Right cardiac atrium (tissue), 5 donors: ENCODE measurements at regions not wholly inside any gene's neighbourhood (a gene's known extent, or its start where the extent isn't known, plus 50 kb on each side); places are given as distances from the start of the nearest gene placed in this dataset.
A peak's percentile ranks its signal among the peaks of the same experiment; 100 is the strongest.
"Not testable (repeated sequence)": the region's sequence is repeated elsewhere in the genome, so short reads cannot be mapped to it uniquely, and the experiment has no call there.

Source experiments
- ATAC-seq, 2 donors: fragments of 200-7000 bp; cut with Tn5 transposase; one replicate each; pipeline versions ENCODE4 v1.8.0 to v1.9.1; 2020; ENCODE audit warnings: moderate library complexity in 2 of 2, mild to moderate bottlenecking in 1 of 2
- DNase-seq, 3 donors: peaks; one replicate each; pipeline ENCODE4 v3.0.0-alpha.2; 2020
- H3K27ac ChIP-seq: one replicate; pipeline ENCODE4 v1.5.1; 2013; ENCODE audit warnings: mild to moderate bottlenecking, low read length, control low read depth, moderate library complexity
- H3K27me3 ChIP-seq: one replicate; pipeline ENCODE4 v1.6.1; 2013; ENCODE audit not compliant: control insufficient read depth, insufficient read depth
- H3K4me1 ChIP-seq: one replicate; pipeline ENCODE4 v1.6.1; 2013; ENCODE audit warnings: low read length; ENCODE audit not compliant: control insufficient read depth, insufficient read depth
- H3K4me3 ChIP-seq: one replicate; pipeline ENCODE4 v1.5.1; 2013; ENCODE audit warnings: low read length, control low read depth
- H3K9me3 ChIP-seq: one replicate; pipeline ENCODE4 v1.6.1; 2013; ENCODE audit warnings: low read length; ENCODE audit not compliant: control insufficient read depth
- WGBS: extraction: QIAGEN DNeasy Blood & Tissue Kit; methylation state at CpG from one replicate; pipeline ENCODE4 v1.1.7; 2013; 5-methylcytosine and 5-hydroxymethylcytosine counted together
- intact Hi-C, 4 donors: fragments of 100-400 bp; cut with DNase I; formaldehyde crosslinking; loops; one replicate each; pipeline versions ENCODE4 v1.11.0 to v1.14.0; 2022 to 2023
- donor health status: healthy with polysubstance abuse.
- donor health status: DM: no; HTN: yes; CAD: no.
- donor health status: DM: no; HTN: no; CAD: no.
- donor health status: DM: no; HTN: yes; CAD: no; lungs with severe emphysema.
- donor health status: DM: yes; HTN: yes; CAD: no.

DNA sequence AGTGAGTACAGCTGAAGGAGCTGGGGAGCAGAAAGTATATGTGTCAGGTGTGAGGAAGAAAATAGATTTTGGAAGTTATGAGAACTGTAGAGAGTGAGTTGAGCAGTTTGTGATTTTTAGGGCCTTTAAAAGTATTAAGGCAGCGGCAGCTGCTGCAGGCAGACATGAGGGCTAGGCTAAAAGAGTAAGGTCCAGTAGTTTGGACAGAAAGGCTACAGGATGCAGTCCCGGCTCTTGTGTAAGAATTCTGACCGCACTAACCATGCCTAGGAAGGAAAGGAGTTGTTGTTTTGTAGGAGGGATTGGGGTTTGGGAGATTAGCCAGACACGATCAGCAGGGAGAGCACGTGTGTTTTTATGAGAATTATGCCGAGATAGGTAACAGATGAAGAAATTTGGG, 1144.9 kb downstream of the SORCS1 start:
- ATAC-seq, H3K27ac ChIP-seq, DNase-seq, H3K27me3 ChIP-seq, H3K9me3 ChIP-seq, intact Hi-C loops, H3K4me1 ChIP-seq, H3K4me3 ChIP-seq: not testable (repeated sequence)
- WGBS, result 63% methylated on average over 6 of the region's 6 CpGs

- intact Hi-C loops, ATAC-seq, H3K27ac ChIP-seq, H3K27me3 ChIP-seq, DNase-seq, H3K9me3 ChIP-seq, H3K4me1 ChIP-seq, H3K4me3 ChIP-seq: not testable (repeated sequence)
- 71% methylated on average over 4 of the region's 4 CpGs for WGBS
Measured at GRCh38 chr10:106015369-106016199, 1148.9 kb downstream of the SORCS1 start.

- peak; percentile 54 to 96 for ATAC-seq
- H3K9me3 ChIP-seq, result no peaks in the 10 kb centered on the region
- no peak for DNase-seq
- WGBS, result 40% methylated on average over 3 of the region's 3 CpGs
- no peak overlapping the region for H3K4me3 ChIP-seq
- intact Hi-C loops, result no loop called here
- no peaks in the 10 kb centered on the region for H3K27me3 ChIP-seq
- H3K27ac ChIP-seq, result no peak overlapping the region
- no peaks in the 10 kb centered on the region for H3K4me1 ChIP-seq
Measured at GRCh38 chr10:106011250-106011649, 1153.3 kb downstream of the SORCS1 start.

DNA sequence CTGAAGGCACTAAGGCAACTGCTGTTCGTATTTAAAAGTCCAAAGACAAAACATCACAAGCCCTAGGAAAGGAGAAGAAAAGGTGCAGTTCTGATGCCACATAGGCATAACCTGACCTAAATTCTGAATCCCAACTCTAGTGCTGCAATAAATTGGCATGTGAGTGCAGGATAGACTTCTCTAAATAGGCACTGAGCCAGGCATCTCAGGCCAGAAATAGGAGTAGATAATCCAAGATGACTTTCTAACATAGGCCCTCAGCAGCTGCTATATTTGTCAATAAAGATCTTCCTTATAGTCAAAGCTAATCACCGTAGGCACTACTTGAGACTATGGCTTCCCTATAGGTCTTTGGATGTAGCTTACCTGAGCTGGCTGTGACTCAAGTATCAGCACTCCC, 1163.8 kb downstream of the SORCS1 start:
- WGBS, result 54% methylated on average over 2 of the region's 2 CpGs
- no peaks in the 10 kb centered on the region for H3K9me3 ChIP-seq
- DNase-seq (no peak), ATAC-seq (no peak)
- no peak overlapping the region for H3K4me3 ChIP-seq
- no peaks in the 10 kb centered on the region for H3K4me1 ChIP-seq
- no peak overlapping the region for H3K27ac ChIP-seq
- H3K27me3 ChIP-seq, result no peaks in the 10 kb centered on the region
- intact Hi-C loops, result no loop called here

DNA sequence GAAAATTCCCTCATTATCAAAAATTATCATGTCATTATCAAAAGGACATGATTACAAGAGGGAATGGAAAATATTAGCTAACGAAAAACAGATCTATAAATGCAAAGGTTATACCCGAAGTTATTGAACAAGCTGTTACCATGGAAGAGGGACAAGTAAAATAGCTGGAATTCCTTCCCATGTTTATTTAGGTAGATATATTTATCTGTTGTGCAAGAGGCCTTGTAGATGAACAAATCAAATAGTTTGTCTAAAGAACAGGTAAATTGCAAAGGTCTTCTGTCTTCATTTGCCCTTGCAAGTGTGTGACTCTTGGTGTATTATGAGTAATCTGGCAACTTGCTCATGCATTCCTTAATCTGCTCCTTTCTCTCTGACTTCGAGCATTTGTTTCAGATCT, 1170.9 kb downstream of the SORCS1 start:
- 64% methylated on average over 3 of the region's 3 CpGs for WGBS
- ATAC-seq (no peak), DNase-seq (no peak)
- no peak overlapping the region for H3K27ac ChIP-seq
- intact Hi-C loops, result no loop called here
- no peaks in the 10 kb centered on the region for H3K27me3 ChIP-seq
- no peaks in the 10 kb centered on the region for H3K9me3 ChIP-seq
- H3K4me1 ChIP-seq, result no peaks in the 10 kb centered on the region
- H3K4me3 ChIP-seq, result no peak overlapping the region

DNA sequence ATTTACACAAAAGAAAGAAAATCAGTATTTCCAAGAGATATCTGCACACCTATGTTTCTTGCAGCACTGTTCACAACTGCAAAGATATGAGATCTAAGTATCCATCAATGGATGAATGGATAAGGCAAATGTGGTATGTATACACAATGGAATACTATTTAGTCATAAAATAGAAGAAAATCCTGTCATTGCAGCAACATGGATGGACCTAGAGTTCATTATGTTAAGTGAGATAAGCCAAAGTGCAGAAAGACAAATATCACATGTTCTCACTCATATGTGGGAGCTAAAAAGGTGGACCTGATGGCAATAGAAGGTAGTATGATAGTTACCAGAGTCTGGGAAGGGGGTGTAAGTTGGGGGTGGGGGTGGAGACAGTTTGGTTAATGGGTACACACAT, 1171.6 kb downstream of the SORCS1 start:
- Histone ChIP-seq H3K4me1 (no peaks in the 10 kb centered on the region), H3K27ac (no peak overlapping the region), H3K27me3 (no peaks in the 10 kb centered on the region), H3K9me3 (no peaks in the 10 kb centered on the region), H3K4me3 (no peak overlapping the region)
- intact Hi-C loops, result no loop called here
- ATAC-seq (no peak), DNase-seq (no peak)

- Histone ChIP-seq H3K27ac (no peak overlapping the region), H3K4me3 (no peak overlapping the region), H3K27me3 (no peaks in the 10 kb centered on the region), H3K4me1 (peaks cover 2% of the 10 kb centered on the region), H3K9me3 (no peaks in the 10 kb centered on the region)
- ATAC-seq (no peak), DNase-seq (peak in 1 of 3 donors; percentile 6)
- 91% methylated on average over 2 of the region's 2 CpGs for WGBS
- intact Hi-C loops, result no loop called here
Measured at GRCh38 chr10:105990529-105990928, 1174.0 kb downstream of the SORCS1 start.

DNA sequence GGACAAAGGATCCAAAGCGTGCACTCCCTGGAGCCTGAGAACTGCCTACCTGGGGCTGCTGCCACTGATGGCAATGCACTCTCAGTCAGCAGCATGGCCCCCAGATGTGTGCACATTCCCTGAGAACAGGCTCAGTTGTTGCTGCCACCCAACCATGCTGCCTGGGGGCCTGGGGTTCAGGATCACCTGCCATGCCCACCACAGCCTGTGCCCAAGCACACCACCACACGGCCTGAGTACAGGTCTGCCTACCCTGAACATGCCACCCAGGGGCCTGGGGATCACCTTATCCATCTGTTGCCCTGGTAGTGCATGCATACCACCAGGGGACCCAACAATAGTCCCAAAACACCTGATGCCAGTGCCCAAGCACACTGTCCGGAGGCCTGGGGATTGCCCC, 1174.5 kb downstream of the SORCS1 start:
- DNase-seq, result peak in 1 of 3 donors; percentile 20
- WGBS, result 87% methylated on average over 3 of the region's 3 CpGs

GRCh38 chr10:105988848-105989247, 1175.7 kb downstream of the SORCS1 start:
- no peak for ATAC-seq
- Histone ChIP-seq H3K4me3 (no peak overlapping the region), H3K9me3 (no peaks in the 10 kb centered on the region), H3K27me3 (no peaks in the 10 kb centered on the region), H3K27ac (no peak overlapping the region), H3K4me1 (peaks cover 2% of the 10 kb centered on the region)
- intact Hi-C loops, result no loop called here
- WGBS, result 67% methylated on average over 1 of the region's 1 CpG
- DNase-seq, result no peak

More for the DNA sequence above, 1174.5 kb downstream of the SORCS1 start:
- H3K27me3 ChIP-seq, result no peaks in the 10 kb centered on the region
- no peak overlapping the region for H3K27ac ChIP-seq
- intact Hi-C loops, result no loop called here
- ATAC-seq, result no peak
- no peak overlapping the region for H3K4me3 ChIP-seq
- H3K4me1 ChIP-seq, result peaks cover 2% of the 10 kb centered on the region
- no peaks in the 10 kb centered on the region for H3K9me3 ChIP-seq

DNA sequence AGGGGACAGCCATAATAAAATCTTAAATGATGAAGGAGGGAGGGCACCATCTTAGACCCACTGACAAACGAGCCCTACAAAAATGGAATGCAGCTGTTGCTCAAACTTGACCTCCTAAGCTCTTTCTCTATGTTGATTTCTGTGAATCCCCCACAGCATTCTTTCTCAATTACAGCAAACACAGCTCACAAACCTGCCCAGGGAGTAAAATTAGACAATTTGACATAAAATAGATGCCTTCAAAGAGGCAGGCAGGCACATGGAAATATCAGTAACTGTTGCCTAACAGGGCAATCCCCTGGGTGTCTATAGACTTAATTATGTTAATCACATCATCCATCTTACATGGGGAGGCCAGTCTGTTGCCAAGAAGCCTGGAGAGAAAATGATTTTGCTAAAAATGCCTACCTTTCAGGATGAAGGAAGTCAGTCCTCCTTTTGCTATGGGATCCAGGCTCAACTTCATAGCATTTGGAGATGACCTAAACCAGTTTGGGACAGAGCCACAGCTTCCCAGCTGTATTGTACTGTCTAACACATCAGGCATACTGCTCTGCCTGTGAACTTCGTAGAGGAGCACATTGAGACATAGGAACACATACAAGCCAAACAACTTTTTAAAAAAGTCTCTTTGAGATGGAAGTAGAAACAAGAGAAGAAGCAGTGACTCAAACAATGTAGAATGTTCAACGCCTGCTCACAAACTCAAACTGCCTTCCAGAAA, 1177.4 kb downstream of the SORCS1 start:
- H3K9me3 ChIP-seq, result no peaks in the 10 kb centered on the region
- peak; percentile 44 to 65 for ATAC-seq
- H3K27ac ChIP-seq, result no peak overlapping the region
- intact Hi-C loops, result no loop called here
- peaks cover 2% of the 10 kb centered on the region for H3K4me1 ChIP-seq
- no peaks in the 10 kb centered on the region for H3K27me3 ChIP-seq
- H3K4me3 ChIP-seq, result no peak overlapping the region
- DNase-seq, result peak in 1 of 3 donors; percentile 21
- 52% methylated on average over 3 of the region's 3 CpGs for WGBS

- Histone ChIP-seq H3K9me3 (no peaks in the 10 kb centered on the region), H3K27me3 (no peaks in the 10 kb centered on the region), H3K27ac (no peak overlapping the region), H3K4me3 (no peak overlapping the region), H3K4me1 (peaks cover 2% of the 10 kb centered on the region)
- ATAC-seq (no peak), DNase-seq (no peak)
- 69% methylated on average over 2 of the region's 2 CpGs for WGBS
- intact Hi-C loops, result no loop called here
Measured at GRCh38 chr10:105986486-105986885, 1178.0 kb downstream of the SORCS1 start.
